ENCODE measurements at regions not wholly inside any gene's neighbourhood (a gene's known extent, or its start where the extent isn't known, plus 50 kb on each side); places are given as distances from the start of the nearest gene placed in this dataset.

DNA sequence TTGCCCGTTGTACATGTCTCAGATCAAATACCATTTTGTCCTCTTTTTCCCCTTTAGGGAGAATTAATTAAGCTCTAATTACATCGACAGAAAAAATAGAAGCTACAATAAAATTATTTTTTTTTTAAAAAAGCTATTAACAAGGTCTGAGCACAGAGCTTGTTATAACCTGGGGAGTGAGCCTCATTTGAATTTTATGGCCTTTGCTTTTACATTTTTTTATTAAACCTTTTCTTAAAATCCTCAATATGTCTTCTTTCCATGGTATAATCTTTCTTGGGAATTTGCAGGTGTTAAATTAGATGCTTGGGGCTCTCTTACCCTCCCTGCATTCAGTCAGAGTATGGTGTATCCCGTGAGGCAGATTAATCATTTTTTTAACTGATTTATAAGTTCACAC lies 212.5 kb upstream of the XYLT1 start:
- TF ChIP-seq, protein P1, sequence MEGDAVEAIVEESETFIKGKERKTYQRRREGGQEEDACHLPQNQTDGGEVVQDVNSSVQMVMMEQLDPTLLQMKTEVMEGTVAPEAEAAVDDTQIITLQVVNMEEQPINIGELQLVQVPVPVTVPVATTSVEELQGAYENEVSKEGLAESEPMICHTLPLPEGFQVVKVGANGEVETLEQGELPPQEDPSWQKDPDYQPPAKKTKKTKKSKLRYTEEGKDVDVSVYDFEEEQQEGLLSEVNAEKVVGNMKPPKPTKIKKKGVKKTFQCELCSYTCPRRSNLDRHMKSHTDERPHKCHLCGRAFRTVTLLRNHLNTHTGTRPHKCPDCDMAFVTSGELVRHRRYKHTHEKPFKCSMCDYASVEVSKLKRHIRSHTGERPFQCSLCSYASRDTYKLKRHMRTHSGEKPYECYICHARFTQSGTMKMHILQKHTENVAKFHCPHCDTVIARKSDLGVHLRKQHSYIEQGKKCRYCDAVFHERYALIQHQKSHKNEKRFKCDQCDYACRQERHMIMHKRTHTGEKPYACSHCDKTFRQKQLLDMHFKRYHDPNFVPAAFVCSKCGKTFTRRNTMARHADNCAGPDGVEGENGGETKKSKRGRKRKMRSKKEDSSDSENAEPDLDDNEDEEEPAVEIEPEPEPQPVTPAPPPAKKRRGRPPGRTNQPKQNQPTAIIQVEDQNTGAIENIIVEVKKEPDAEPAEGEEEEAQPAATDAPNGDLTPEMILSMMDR (IDR thresholded peaks at IDR 0.05): no peak
- TF ChIP-seq POLR2A (IDR thresholded peaks at IDR 0.05): no peak
